WTC11 (cell line): ENCODE measurements at regions not wholly inside any gene's neighbourhood (a gene's known extent, or its start where the extent isn't known, plus 50 kb on each side); places are given as distances from the start of the nearest gene placed in this dataset.

Experiments
- ATAC-seq: fragments of 200-7000 bp; cut with Tn5 transposase; 2 replicates; pipeline ENCODE4 v1.10.0; 2021; ENCODE audit warnings: mild to moderate bottlenecking, moderate library complexity
- CTCF ChIA-PET: fragments of 300-600 bp; sonication (Branson Sonifier 250); formaldehyde crosslinking; loops from one replicate; lab custom pipeline; 2021; ENCODE audit warnings: antibody characterized with exemption; lab: Charles Lee
- POLR2A ChIA-PET: fragments of 350-600 bp; sonication (Branson Sonifier 250); formaldehyde crosslinking; loops from one replicate; lab custom pipeline; 2021; ENCODE audit warnings: antibody characterized with exemption; lab: Charles Lee
- DNase-seq: peaks from one replicate; pipeline ENCODE4 v3.0.0; 2021; ENCODE audit warnings: low spot score
- H3K27ac Mint-ChIP-seq: 2 replicates; pipeline ENCODE4 v1.8.0; 2021; ENCODE audit warnings: mixed read lengths
- H3K27me3 Mint-ChIP-seq: 2 replicates; pipeline ENCODE4 v1.8.0; 2021; ENCODE audit warnings: low read depth, mild to moderate bottlenecking, moderate library complexity, mixed read lengths
- H3K36me3 Mint-ChIP-seq: 2 replicates; pipeline ENCODE4 v1.8.0; 2021; ENCODE audit warnings: mixed read lengths
- H3K4me1 Mint-ChIP-seq: 2 replicates; pipeline ENCODE4 v1.8.0; 2022; ENCODE audit warnings: mixed read lengths
- H3K4me3 Mint-ChIP-seq: 2 replicates; pipeline ENCODE4 v1.8.0; 2021; ENCODE audit warnings: mild to moderate bottlenecking, moderate library complexity, mixed read lengths
- H3K9me3 Mint-ChIP-seq: 2 replicates; pipeline ENCODE4 v1.8.0; 2021; ENCODE audit warnings: mixed read lengths
- ATF2 ChIP-seq: sonication (generic); formaldehyde crosslinking; IDR thresholded peaks from 2 replicates; pipeline ENCODE4 v1.8.1; 2022; ENCODE audit warnings: low read depth, missing genetic modification reagents, borderline replicate concordance
- CBFB ChIP-seq: sonication (generic); formaldehyde crosslinking; IDR thresholded peaks from 2 replicates; pipeline ENCODE4 v1.8.1; 2022; ENCODE audit warnings: mild to moderate bottlenecking, low read depth, missing genetic modification reagents
- CDX4 ChIP-seq: fragments of 250-450 bp; sonication (Bioruptor Pico); IDR thresholded peaks from 2 replicates; pipeline ENCODE4 v1.9.0; 2021; ENCODE audit warnings: moderate library complexity, mild to moderate bottlenecking, inconsistent platforms, borderline replicate concordance
- EMX1 ChIP-seq: fragments of 250-450 bp; sonication (Bioruptor Pico); IDR thresholded peaks from 2 replicates; pipeline ENCODE4 v1.8.0; 2021; ENCODE audit warnings: mild to moderate bottlenecking
- FOXP4 ChIP-seq: sonication (generic); formaldehyde crosslinking; IDR thresholded peaks from 2 replicates; pipeline ENCODE4 v1.8.0; 2022; ENCODE audit warnings: mild to moderate bottlenecking, missing genetic modification reagents
- GRHL2 ChIP-seq: fragments of 250-450 bp; sonication (Bioruptor Pico); IDR thresholded peaks from 2 replicates; pipeline ENCODE4 v1.8.0; 2022; ENCODE audit warnings: mild to moderate bottlenecking, moderate library complexity; ENCODE audit not compliant: insufficient replicate concordance, severe bottlenecking
- HMGA2 ChIP-seq: fragments of 250-450 bp; sonication (Bioruptor Pico); IDR thresholded peaks from 2 replicates; pipeline ENCODE4 v1.4.0; 2021; ENCODE audit warnings: mild to moderate bottlenecking, moderate library complexity
- HMGXB4 ChIP-seq: sonication (generic); formaldehyde crosslinking; IDR thresholded peaks from 2 replicates; pipeline ENCODE4 v1.8.1; 2023; ENCODE audit warnings: mild to moderate bottlenecking, moderate library complexity, missing genetic modification reagents
- JUN ChIP-seq: sonication (generic); formaldehyde crosslinking; IDR thresholded peaks from 2 replicates; pipeline ENCODE4 v1.8.0; 2023; ENCODE audit warnings: mild to moderate bottlenecking, missing genetic modification reagents
- MXD4 ChIP-seq: fragments of 250-450 bp; sonication (Bioruptor Pico); IDR thresholded peaks from 2 replicates; pipeline ENCODE4 v1.8.0; 2021; ENCODE audit warnings: mild to moderate bottlenecking, moderate library complexity, borderline replicate concordance
- NFATC4 ChIP-seq: fragments of 250-450 bp; sonication (Bioruptor Pico); IDR thresholded peaks from 2 replicates; pipeline ENCODE4 v1.9.0; 2021; ENCODE audit warnings: mild to moderate bottlenecking
- OVOL2 ChIP-seq: fragments of 250-450 bp; sonication (Bioruptor Pico); IDR thresholded peaks from 2 replicates; pipeline ENCODE4 v1.9.0; 2021; ENCODE audit warnings: mild to moderate bottlenecking, borderline replicate concordance
- SOX15 ChIP-seq: fragments of 250-450 bp; sonication (Bioruptor Pico); IDR thresholded peaks from 2 replicates; pipeline ENCODE4 v1.9.0; 2021; ENCODE audit warnings: mild to moderate bottlenecking
- TEAD1 ChIP-seq: sonication (generic); formaldehyde crosslinking; IDR thresholded peaks from 2 replicates; pipeline ENCODE4 v1.8.0; 2022; ENCODE audit warnings: mild to moderate bottlenecking, missing genetic modification reagents
- USF2 ChIP-seq: sonication (generic); formaldehyde crosslinking; IDR thresholded peaks from 2 replicates; pipeline ENCODE4 v1.8.1; 2023; ENCODE audit warnings: mild to moderate bottlenecking, missing genetic modification reagents, moderate library complexity
- ZBTB43 ChIP-seq: sonication (generic); formaldehyde crosslinking; IDR thresholded peaks from 2 replicates; pipeline ENCODE4 v1.8.1; 2023; ENCODE audit warnings: mild to moderate bottlenecking, missing genetic modification reagents
- ZMAT4 ChIP-seq: fragments of 250-450 bp; sonication (Bioruptor Pico); IDR thresholded peaks from 2 replicates; pipeline ENCODE4 v1.9.0; 2021; ENCODE audit warnings: mild to moderate bottlenecking
- ZNF281 ChIP-seq: sonication (generic); formaldehyde crosslinking; IDR thresholded peaks from 2 replicates; pipeline ENCODE4 v1.8.0; 2023; ENCODE audit warnings: mild to moderate bottlenecking, missing genetic modification reagents
- ZNF416 ChIP-seq: fragments of 250-450 bp; sonication (Bioruptor Pico); IDR thresholded peaks from 2 replicates; pipeline ENCODE4 v1.9.0; 2021; ENCODE audit warnings: mild to moderate bottlenecking, inconsistent platforms
- ZNF425 ChIP-seq: fragments of 250-450 bp; sonication (Bioruptor Pico); conservative IDR thresholded peaks from 2 replicates; pipeline ENCODE4 v1.9.0; 2021; ENCODE audit warnings: mild to moderate bottlenecking

- POLR2A ChIA-PET, result no interaction called here
- Mint-ChIP-seq H3K9me3 (0 out of 2 replicates have a peak, but pooled peaks cover 1% of the 10 kb centered on the region), H3K36me3 (no peaks in the 10 kb centered on the region), H3K4me3 (no peak overlapping the region), H3K27ac (no peak overlapping the region), H3K27me3 (no peaks in the 10 kb centered on the region), H3K4me1 (peaks cover 20% of the 10 kb centered on the region)
- ATAC-seq (no peak), DNase-seq (no peak)
- TF ChIP-seq ATF2 (CRISPR knock-in tag) (no peak), EMX1 (CRISPR knock-in tag) (no peak), MXD4 (no peak), JUN (CRISPR knock-in tag) (no peak), ZNF425 (no peak)
- CTCF ChIA-PET, result interaction anchor here (1.3 to 1.8 kb wide), 2 partner anchors 44 to 259 kb away, joined by 4 to 5 read pairs; no protein-coding TSS in a partner anchor
These were observed 90.0 kb upstream of the WDR44 start for GRCh38 chrX:118255921-118256320.

- Mint-ChIP-seq H3K36me3 (no peaks in the 10 kb centered on the region), H3K27me3 (no peaks in the 10 kb centered on the region), H3K27ac (no peak overlapping the region), H3K4me3 (no peak overlapping the region), H3K4me1 (peaks cover 20% of the 10 kb centered on the region), H3K9me3 (peaks cover 6% of the 10 kb centered on the region; the same call in 1 of the 2 replicates)
- CTCF ChIA-PET, result no interaction called here
- POLR2A ChIA-PET, result no interaction called here
- TF ChIP-seq JUN (CRISPR knock-in tag), result no peak
- TF ChIP-seq ZNF281, result no peak
- no peak for TF ChIP-seq SOX15 (CRISPR knock-in tag)
- TF ChIP-seq CBFB (CRISPR knock-in tag), result no peak
- no peak for TF ChIP-seq TEAD1 (CRISPR knock-in tag)
- no peak for TF ChIP-seq FOXP4 (CRISPR knock-in tag)
- no peak for TF ChIP-seq ZNF416 (CRISPR knock-in tag)
- TF ChIP-seq GRHL2 (CRISPR knock-in tag), result no peak
- no peak for TF ChIP-seq HMGXB4
- TF ChIP-seq NFATC4 (CRISPR knock-in tag), result no peak
- TF ChIP-seq ZMAT4, result no peak
- TF ChIP-seq ZBTB43, result no peak
- no peak for TF ChIP-seq HMGA2 (CRISPR knock-in tag)
- no peak for TF ChIP-seq USF2
- no peak for TF ChIP-seq CDX4
- no peak for TF ChIP-seq OVOL2 (CRISPR knock-in tag)
- no peak for ATAC-seq
- no peak for DNase-seq
These were observed 88.1 kb upstream of the WDR44 start for GRCh38 chrX:118257781-118258180.
